Memory B cell (primary cell): ENCODE measurements at regions not wholly inside any gene's neighbourhood (a gene's known extent, or its start where the extent isn't known, plus 50 kb on each side); places are given as distances from the start of the nearest gene placed in this dataset.

Source experiments
- ATAC-seq: fragments of 150-1000 bp; cut with Tn5 transposase; 2 replicates; pipeline ENCODE4 v1.10.0; 2021; ENCODE audit warnings: low read depth, mild to moderate bottlenecking, moderate library complexity
- DNase-seq, 2 donors: peaks; one replicate each; pipeline ENCODE4 v3.0.0; 2022; ENCODE audit warnings: low spot score in 2 of 2
- H3K27ac Mint-ChIP-seq: one replicate; pipeline ENCODE4 v1.8.0; 2022; ENCODE audit warnings: mild to moderate bottlenecking, moderate library complexity, mixed read lengths
- H3K27me3 Mint-ChIP-seq: one replicate; pipeline ENCODE4 v1.8.0; 2022; ENCODE audit warnings: mixed read lengths
- H3K36me3 Mint-ChIP-seq: one replicate; pipeline ENCODE4 v1.8.0; 2022; ENCODE audit warnings: mild to moderate bottlenecking, mixed read lengths
- H3K4me1 Mint-ChIP-seq: one replicate; pipeline ENCODE4 v1.8.0; 2022; ENCODE audit warnings: mixed read lengths
- H3K4me3 Mint-ChIP-seq: one replicate; pipeline ENCODE4 v1.8.0; 2022; ENCODE audit warnings: mild to moderate bottlenecking, moderate library complexity, mixed read lengths
- H3K9me3 Mint-ChIP-seq: one replicate; pipeline ENCODE4 v1.8.0; 2022; ENCODE audit warnings: mixed read lengths

DNA sequence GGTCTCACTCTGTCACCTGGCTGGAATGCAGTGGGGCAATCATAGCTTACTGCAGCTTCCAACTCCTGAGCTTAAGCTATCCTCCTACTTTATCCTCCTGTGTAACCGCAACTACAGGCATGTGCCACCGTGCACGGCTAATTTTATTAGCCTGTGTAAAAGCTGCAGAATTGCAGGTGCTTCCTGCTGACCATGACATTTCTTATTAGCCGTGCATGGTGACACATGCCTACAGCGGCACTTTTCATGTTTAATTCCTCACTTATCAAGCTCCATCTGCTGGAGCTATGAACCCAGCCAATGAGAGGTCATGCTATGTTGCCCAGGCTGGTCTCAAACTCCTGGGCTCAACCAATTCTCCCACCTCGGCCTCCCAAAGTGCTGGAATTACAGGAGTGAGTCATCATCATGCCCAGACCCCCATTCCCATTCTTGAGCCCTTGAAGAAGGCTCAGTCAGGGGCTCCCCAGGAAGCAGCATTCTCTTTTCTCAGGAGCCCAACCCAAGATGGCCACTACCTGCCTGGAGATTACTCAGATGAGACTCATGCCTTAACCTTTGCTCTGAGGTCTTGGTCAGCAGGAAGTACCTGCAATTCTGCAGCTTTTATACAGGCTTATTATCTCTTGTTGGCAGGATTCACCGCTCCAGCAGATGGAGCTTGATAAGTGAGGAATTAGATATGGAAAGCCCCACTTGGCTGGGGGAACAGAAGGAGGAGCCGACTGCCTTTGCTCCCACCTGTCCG lies 503.2 kb downstream of the MED13L start:
- Mint-ChIP-seq H3K27me3 (peaks cover 2% of the 10 kb centered on the region), H3K36me3 (no peaks in the 10 kb centered on the region), H3K9me3 (peaks cover 7% of the 10 kb centered on the region), H3K4me3 (no peak overlapping the region), H3K4me1 (peaks cover 3% of the 10 kb centered on the region), H3K27ac (no peak overlapping the region)
- DNase-seq (no peak), ATAC-seq (no peak)

DNA sequence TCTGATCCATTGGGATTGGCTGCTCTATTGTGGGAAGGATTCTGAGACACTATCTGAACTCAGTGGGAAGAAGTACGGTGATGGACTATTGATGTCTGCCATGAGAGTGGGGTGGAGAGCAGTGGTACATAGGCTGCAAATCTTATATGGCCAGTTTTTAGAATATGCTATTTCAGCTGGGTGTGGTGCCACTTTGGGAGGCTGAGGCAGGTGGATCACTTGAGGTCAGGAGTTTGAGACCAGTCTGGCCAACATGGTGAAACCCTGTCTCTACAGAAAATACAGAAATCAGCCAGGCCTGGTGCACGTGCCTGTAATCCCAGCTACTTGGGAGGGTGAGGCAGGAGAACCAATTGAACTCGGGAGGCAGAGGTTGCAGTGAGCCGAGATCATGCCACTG lies 505.9 kb downstream of the MED13L start:
- Mint-ChIP-seq H3K4me1 (peaks cover 2% of the 10 kb centered on the region), H3K27ac (no peak overlapping the region), H3K27me3 (peaks cover 2% of the 10 kb centered on the region), H3K4me3 (no peak overlapping the region), H3K9me3 (peaks cover 7% of the 10 kb centered on the region), H3K36me3 (no peaks in the 10 kb centered on the region)
- DNase-seq: no peak
- ATAC-seq: no peak

DNA sequence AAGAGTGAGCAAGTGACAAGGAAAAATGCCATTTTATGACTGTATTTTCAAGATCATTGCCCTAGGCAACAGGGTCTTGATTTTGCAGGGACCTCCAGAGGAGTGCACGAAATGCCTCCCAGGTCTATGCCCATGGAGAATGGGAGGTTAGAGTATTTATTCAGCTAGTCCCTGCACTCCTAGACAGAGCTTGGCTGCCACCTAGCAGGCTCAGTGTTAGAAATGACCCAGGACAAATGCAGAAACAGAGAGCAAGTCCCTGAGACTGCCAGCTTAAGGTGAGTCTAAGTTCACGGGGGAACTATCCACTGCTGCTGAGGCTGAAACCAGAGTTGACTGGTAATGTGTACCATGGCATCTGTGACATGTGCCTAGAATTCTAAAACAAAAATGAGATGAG lies 506.4 kb downstream of the MED13L start:
- no peak for ATAC-seq
- no peak overlapping the region for H3K27ac Mint-ChIP-seq
- H3K4me3 Mint-ChIP-seq: no peak overlapping the region
- peaks cover 3% of the 10 kb centered on the region for H3K27me3 Mint-ChIP-seq
- no peaks in the 10 kb centered on the region for H3K4me1 Mint-ChIP-seq
- no peaks in the 10 kb centered on the region for H3K36me3 Mint-ChIP-seq
- no peak for DNase-seq
- H3K9me3 Mint-ChIP-seq: peaks cover 5% of the 10 kb centered on the region

DNA sequence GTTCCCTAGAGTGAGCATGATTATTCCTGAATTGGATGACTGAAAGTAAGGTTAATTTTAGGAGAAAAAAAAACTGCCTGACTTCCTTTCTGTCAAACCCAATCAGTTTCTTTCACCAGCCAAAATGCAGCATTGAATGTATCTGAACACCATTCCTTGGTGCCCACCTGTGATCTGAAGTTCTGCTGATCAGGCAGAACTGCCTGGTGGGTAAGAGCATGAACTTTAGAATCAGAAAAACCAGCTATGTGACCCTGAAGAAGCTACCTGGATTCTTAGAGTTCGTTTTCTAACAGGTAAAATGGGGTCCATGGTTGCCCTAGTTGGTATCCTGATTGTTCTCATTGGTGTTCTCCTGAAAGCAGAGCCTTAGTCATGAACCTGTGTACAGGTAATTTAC lies 506.9 kb downstream of the MED13L start:
- peaks cover 3% of the 10 kb centered on the region for H3K27me3 Mint-ChIP-seq
- H3K36me3 Mint-ChIP-seq: no peaks in the 10 kb centered on the region
- no peaks in the 10 kb centered on the region for H3K4me1 Mint-ChIP-seq
- H3K9me3 Mint-ChIP-seq: peaks cover 5% of the 10 kb centered on the region
- no peak overlapping the region for H3K4me3 Mint-ChIP-seq
- DNase-seq (no peak), ATAC-seq (no peak)
- no peak overlapping the region for H3K27ac Mint-ChIP-seq

DNA sequence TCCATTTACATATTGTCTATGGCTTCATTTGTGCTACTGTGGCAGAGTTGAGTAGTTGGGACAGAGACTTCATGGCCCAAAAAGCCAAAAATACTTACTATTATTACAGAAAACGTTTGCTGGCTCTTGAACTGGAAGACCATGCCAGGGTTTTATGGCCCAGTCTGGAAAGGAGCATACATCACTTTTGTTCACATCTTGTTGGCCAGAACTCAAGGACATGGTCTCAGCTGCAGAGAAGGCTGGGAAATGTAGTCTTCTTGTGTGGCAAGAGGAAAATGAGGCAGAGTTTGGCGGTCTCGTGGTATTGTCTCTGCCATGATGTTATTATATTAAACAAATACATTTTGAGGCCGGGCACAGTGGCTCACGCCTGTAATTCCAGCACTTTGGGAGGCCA lies 509.6 kb downstream of the MED13L start:
- DNase-seq (no peak), ATAC-seq (no peak)
- no peak overlapping the region for H3K4me3 Mint-ChIP-seq

DNA sequence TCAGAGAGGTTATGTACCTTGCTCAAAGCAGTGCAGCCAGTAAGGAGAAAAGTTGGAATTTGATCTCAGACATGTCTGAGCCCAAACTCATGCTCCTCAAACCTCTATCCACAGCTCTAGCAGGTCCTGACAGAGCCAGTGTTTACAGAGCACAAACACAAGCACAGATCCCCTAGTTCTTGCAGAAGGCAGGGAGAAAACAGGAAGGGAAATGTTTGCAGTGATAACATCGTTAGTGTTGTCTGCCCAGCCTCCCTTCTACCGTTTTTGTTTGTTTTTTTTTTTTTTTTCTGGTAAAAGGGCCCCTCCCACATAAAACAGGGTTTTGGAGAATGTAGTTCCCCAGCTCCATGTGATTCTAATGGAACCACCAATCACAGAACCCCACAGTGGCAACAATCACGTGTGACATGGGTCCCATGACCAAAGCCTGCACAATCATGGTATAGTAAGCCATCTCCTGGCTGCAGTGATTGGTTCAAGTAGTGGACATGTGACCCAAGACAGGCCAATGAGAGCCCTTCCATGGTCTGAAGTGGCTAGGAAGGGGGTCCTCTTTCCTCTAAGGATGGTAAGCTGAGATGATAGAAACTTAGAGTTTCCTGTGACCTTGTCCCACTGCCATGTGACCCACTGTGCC lies 513.4 kb downstream of the MED13L start:
- Mint-ChIP-seq H3K27me3 (peaks cover 6% of the 10 kb centered on the region), H3K9me3 (no peaks in the 10 kb centered on the region), H3K36me3 (no peaks in the 10 kb centered on the region), H3K4me1 (no peaks in the 10 kb centered on the region), H3K27ac (no peak overlapping the region), H3K4me3 (no peak overlapping the region)
- ATAC-seq: no peak
- DNase-seq: no peak

More for the DNA sequence above, 509.6 kb downstream of the MED13L start:
- H3K27ac Mint-ChIP-seq: no peak overlapping the region
- H3K27me3 Mint-ChIP-seq: peaks cover 3% of the 10 kb centered on the region
- H3K36me3 Mint-ChIP-seq: no peaks in the 10 kb centered on the region
- H3K4me1 Mint-ChIP-seq: no peaks in the 10 kb centered on the region
- peaks cover 1% of the 10 kb centered on the region for H3K9me3 Mint-ChIP-seq

DNA sequence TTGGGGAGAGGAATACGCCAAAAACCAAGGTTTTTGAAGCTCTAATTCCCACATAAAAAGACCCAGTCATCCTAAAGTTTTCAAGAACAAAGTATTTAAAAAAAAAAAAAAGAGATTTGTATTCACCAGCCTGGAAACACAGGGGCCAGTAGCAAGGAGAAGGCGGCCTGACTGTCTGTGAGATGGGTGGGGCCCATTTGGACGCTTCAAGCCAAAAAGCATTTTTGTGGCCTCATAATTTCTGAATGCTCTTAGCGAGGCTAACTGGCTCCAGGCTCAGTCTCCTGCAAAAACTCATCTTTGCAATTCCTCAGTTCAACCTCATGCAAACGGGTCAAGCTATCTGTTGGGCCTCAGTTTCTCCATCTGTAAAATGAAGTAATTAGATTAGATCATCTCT lies 514.1 kb downstream of the MED13L start:
- H3K27ac Mint-ChIP-seq: no peak overlapping the region
- no peaks in the 10 kb centered on the region for H3K4me1 Mint-ChIP-seq
- ATAC-seq (no peak), DNase-seq (no peak)
- H3K9me3 Mint-ChIP-seq: no peaks in the 10 kb centered on the region
- peaks cover 6% of the 10 kb centered on the region for H3K27me3 Mint-ChIP-seq
- no peaks in the 10 kb centered on the region for H3K36me3 Mint-ChIP-seq
- H3K4me3 Mint-ChIP-seq: no peak overlapping the region

DNA sequence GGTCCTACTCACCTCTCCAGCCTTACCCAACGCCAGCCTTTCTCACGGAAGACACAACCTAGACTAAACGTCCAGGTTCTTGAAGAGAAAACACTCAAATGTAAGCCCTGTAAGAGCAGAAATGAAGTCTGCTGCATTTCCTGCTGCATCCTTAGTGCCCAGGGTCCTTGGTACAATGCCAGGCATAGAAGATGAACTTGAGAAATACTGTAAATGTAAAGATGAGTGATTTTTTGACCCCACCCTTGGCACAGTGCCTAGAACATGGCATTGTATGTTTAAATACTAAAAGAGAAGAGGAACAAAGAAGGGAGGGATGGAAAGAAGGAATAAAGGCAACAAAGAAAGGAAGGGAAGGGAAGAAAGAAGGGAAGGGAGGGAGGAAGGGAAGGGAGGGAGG lies 514.6 kb downstream of the MED13L start:
- Mint-ChIP-seq H3K4me1 (no peaks in the 10 kb centered on the region), H3K9me3 (no peaks in the 10 kb centered on the region), H3K4me3 (no peak overlapping the region), H3K36me3 (no peaks in the 10 kb centered on the region), H3K27ac (no peak overlapping the region), H3K27me3 (peaks cover 6% of the 10 kb centered on the region)
- no peak for DNase-seq
- ATAC-seq: no peak

DNA sequence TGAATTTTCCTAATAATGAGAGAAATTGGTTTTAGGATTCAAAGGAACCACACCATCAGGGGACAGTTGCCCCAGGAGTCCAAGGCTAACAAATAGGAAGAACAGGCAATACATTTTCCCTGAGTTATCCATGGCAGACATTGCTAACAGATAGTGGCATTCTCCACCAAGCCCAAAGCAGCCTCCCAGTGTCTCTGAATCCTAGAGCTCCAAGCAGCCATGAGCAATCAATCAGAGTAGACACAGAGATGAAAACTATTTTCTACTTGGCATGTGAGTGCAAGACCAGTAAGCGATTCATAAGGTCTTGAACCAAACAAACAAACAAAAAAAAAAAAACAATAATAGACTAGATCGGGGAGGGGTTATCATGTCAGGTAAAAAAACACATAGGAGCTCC lies 515.7 kb downstream of the MED13L start:
- ATAC-seq (no peak), DNase-seq (no peak)
- Mint-ChIP-seq H3K9me3 (no peaks in the 10 kb centered on the region), H3K36me3 (no peaks in the 10 kb centered on the region), H3K27me3 (peaks cover 6% of the 10 kb centered on the region), H3K4me3 (no peak overlapping the region), H3K4me1 (no peaks in the 10 kb centered on the region), H3K27ac (no peak overlapping the region)

DNA sequence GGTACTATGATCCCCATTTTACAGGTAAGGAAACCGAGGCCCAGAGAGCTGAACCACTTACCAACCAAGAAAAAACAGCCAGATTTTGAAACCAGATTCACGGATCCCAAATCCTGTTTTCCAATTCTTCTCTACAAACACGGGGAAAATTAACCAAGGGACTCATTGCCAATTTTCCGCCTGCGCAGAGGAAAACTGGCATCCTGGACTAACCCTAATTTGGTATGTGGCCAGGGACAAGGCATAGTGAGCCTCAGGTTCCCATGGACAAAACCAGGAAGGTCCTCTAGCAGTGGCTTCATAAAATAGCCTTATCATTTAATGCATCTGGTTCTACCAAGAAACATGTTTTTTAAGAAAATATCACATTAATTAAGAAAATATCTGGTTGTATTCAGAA lies 517.3 kb downstream of the MED13L start:
- no peaks in the 10 kb centered on the region for H3K9me3 Mint-ChIP-seq
- no peak for ATAC-seq
- no peaks in the 10 kb centered on the region for H3K4me1 Mint-ChIP-seq
- no peak overlapping the region for H3K4me3 Mint-ChIP-seq
- H3K36me3 Mint-ChIP-seq: no peaks in the 10 kb centered on the region
- no peak for DNase-seq
- no peak overlapping the region for H3K27ac Mint-ChIP-seq
- H3K27me3 Mint-ChIP-seq: peaks cover 4% of the 10 kb centered on the region

DNA sequence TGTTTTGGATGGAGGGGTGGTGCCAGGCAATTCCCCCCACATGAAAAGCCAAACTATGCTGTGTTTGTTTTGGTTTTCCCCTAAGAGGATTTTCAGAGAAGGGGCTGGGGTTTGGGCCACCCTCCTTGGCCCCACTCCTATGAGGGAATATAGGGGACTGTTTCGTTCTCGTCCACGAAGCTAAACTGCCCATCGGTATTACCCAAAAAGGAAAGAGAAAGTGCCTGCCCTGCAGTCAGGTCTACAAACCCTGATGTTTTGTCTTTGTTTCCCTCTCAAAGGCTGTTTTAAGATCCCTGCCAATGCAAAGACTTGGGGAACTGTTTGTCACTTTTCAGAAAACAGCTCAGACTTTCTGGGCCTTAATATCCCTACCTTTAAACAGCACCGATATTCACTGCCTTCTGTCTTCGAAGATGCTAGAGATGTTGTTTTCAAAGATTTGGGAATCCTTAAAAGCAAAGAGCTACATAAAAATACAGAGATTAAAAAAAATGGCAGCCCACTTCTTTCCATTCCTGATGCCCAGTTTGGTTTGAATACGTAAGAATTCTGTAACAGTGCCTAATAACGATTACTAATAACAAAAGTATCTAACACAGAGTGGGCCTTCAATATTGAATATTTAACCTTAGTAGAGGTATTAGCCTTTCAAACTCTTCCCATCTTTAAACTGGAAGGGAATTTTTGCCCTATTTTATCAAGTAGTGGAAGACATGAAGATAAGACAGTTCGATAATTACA lies 518.4 kb downstream of the MED13L start:
- DNase-seq (no peak), ATAC-seq (no peak)
- Mint-ChIP-seq H3K27ac (no peak overlapping the region), H3K9me3 (no peaks in the 10 kb centered on the region), H3K4me3 (no peak overlapping the region), H3K36me3 (no peaks in the 10 kb centered on the region), H3K4me1 (no peaks in the 10 kb centered on the region), H3K27me3 (peaks cover 7% of the 10 kb centered on the region)

DNA sequence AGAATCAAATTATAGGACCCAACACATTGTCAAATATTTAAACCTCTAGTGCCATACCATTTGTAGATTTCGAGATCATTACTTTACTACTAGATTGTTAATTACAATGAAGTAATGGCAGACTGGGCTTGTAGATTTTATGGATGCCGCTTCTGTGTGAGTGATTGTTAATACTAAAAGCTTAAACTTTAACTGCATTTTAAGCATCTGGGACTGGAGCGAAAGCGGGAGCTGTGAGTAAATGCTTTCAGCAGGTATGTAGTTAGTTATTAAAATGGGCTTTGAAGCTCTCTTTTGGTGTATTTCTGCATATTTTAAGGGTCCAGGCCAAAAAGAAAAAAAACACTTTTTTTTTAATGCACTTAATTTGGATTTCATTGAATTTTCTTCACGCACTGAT lies 519.3 kb downstream of the MED13L start:
- Mint-ChIP-seq H3K4me1 (no peaks in the 10 kb centered on the region), H3K36me3 (no peaks in the 10 kb centered on the region), H3K27ac (no peak overlapping the region), H3K4me3 (no peak overlapping the region), H3K9me3 (no peaks in the 10 kb centered on the region), H3K27me3 (peaks cover 7% of the 10 kb centered on the region)
- DNase-seq (no peak), ATAC-seq (no peak)

DNA sequence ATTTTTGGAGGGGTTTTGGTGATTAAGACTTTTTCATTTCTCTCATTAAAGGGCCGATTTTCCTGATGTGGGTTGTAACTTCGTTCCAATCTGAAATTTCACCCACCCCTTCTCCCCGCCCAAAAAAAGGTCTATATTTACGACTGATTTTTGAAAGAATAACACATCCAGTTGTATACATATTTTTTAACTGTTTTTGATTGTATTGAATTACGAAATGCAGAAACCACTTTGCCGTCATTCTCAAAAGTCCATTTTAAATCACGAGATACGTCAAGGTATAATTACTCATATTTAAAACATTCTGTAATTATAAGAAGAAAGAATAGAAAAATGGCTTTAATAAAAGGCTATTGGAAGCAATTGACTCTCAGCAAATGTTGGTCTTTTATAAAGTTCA lies 520.7 kb downstream of the MED13L start:
- DNase-seq: no peak
- H3K27ac Mint-ChIP-seq: no peak overlapping the region
- no peaks in the 10 kb centered on the region for H3K36me3 Mint-ChIP-seq
- H3K4me3 Mint-ChIP-seq: no peak overlapping the region
- H3K4me1 Mint-ChIP-seq: no peaks in the 10 kb centered on the region
- no peak for ATAC-seq
- no peaks in the 10 kb centered on the region for H3K9me3 Mint-ChIP-seq
- H3K27me3 Mint-ChIP-seq: peaks cover 13% of the 10 kb centered on the region

DNA sequence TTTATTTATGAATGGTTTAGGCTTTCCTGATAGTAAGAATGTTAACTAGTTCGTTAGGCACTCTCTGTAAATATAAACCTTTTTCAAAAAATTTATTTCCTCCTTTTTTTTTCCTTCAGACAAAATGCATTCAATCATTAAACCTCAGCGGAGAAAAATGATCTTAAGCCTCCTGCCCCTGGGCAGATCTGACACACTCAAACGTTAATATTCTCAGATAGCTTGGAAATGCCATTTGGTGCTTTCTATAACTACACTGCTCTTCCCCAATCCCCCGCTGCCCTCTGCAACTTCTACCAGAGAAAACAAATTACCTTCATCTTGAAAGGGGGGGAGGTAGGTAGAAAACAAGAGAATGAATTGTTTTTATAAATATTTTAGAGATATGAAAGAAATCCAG lies 521.2 kb downstream of the MED13L start:
- no peaks in the 10 kb centered on the region for H3K4me1 Mint-ChIP-seq
- no peak for DNase-seq
- H3K27me3 Mint-ChIP-seq: peaks cover 13% of the 10 kb centered on the region
- no peak overlapping the region for H3K4me3 Mint-ChIP-seq
- H3K9me3 Mint-ChIP-seq: no peaks in the 10 kb centered on the region
- H3K36me3 Mint-ChIP-seq: no peaks in the 10 kb centered on the region
- no peak for ATAC-seq
- H3K27ac Mint-ChIP-seq: no peak overlapping the region
